22Rv1 (cell line): ENCODE measurements at regions not wholly inside any gene's neighbourhood (a gene's known extent, or its start where the extent isn't known, plus 50 kb on each side); places are given as distances from the start of the nearest gene placed in this dataset.

Experiments
- ZFX ChIP-seq: fragments of 450-650 bp; IDR thresholded peaks from 2 replicates; pipeline ENCODE4 v1.6.1; 2017; ENCODE audit warnings: antibody characterized with exemption, borderline replicate concordance
- TF ChIP-seq, protein P1 (sequence below): fragments of 450-650 bp; IDR thresholded peaks from 2 replicates; pipeline ENCODE4 v1.5.1; 2017; ENCODE audit warnings: mild to moderate bottlenecking

DNA sequence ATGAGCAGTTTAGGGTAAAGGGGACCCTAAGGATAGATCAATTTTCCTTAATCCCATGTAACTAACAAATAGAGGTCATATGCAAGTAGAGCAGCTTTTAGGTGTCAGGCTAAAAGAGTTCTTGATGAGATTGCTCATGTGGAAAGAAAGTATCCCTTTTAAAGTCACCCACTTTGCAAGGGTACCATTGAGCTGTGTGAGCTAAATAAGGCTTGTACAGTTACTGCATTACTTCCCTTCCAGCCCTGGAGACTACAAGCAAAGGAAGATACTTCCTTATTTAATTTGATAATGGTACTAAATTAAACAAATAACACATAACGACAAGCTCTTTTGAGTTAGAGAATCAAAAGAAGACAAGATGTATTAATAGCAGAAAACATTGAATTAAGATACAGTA lies 191.7 kb downstream of the TMX1 start:
- TF ChIP-seq, protein P1, sequence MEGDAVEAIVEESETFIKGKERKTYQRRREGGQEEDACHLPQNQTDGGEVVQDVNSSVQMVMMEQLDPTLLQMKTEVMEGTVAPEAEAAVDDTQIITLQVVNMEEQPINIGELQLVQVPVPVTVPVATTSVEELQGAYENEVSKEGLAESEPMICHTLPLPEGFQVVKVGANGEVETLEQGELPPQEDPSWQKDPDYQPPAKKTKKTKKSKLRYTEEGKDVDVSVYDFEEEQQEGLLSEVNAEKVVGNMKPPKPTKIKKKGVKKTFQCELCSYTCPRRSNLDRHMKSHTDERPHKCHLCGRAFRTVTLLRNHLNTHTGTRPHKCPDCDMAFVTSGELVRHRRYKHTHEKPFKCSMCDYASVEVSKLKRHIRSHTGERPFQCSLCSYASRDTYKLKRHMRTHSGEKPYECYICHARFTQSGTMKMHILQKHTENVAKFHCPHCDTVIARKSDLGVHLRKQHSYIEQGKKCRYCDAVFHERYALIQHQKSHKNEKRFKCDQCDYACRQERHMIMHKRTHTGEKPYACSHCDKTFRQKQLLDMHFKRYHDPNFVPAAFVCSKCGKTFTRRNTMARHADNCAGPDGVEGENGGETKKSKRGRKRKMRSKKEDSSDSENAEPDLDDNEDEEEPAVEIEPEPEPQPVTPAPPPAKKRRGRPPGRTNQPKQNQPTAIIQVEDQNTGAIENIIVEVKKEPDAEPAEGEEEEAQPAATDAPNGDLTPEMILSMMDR = no peak
- TF ChIP-seq ZFX = no peak
